ENCODE measurements at regions not wholly inside any gene's neighbourhood (a gene's known extent, or its start where the extent isn't known, plus 50 kb on each side); places are given as distances from the start of the nearest gene placed in this dataset.

GRCh38 chr5:3948838-3949237 lies 353.2 kb downstream of the IRX1 start:
- no peak for TF ChIP-seq CTCF (IDR thresholded peaks at IDR 0.05)
- ChIA-PET CTCF (no interaction called here), POLR2A (no interaction called here)
- DNase-seq (no peak), ATAC-seq (no peak)
- Mint-ChIP-seq H3K36me3 (ENCODE audit: low read depth) (no peaks in the 10 kb centered on the region), H3K27me3 (no peaks in the 10 kb centered on the region), H3K27ac (no peak overlapping the region), H3K9me3 (no peaks in the 10 kb centered on the region), H3K4me1 (ENCODE audit: low read depth) (no peaks in the 10 kb centered on the region), H3K4me3 (no peak overlapping the region)
- intact Hi-C loops (cut with micrococcal nuclease), result no loop called here

- no peaks in the 10 kb centered on the region for H3K36me3 Mint-ChIP-seq (ENCODE audit: low read depth)
- no peaks in the 10 kb centered on the region for H3K9me3 Mint-ChIP-seq
- no peak for DNase-seq
- no peak overlapping the region for H3K4me3 Mint-ChIP-seq
- ChIA-PET POLR2A (no interaction called here), CTCF (no interaction called here)
- intact Hi-C loops (cut with micrococcal nuclease), result no loop called here
- H3K27ac Mint-ChIP-seq, result no peak overlapping the region
- no peak for ATAC-seq
- no peaks in the 10 kb centered on the region for H3K27me3 Mint-ChIP-seq
- no peak for TF ChIP-seq CTCF (IDR thresholded peaks at IDR 0.05)
- no peaks in the 10 kb centered on the region for H3K4me1 Mint-ChIP-seq (ENCODE audit: low read depth)
These were observed 358.6 kb downstream of the IRX1 start for GRCh38 chr5:3954199-3954598.

DNA sequence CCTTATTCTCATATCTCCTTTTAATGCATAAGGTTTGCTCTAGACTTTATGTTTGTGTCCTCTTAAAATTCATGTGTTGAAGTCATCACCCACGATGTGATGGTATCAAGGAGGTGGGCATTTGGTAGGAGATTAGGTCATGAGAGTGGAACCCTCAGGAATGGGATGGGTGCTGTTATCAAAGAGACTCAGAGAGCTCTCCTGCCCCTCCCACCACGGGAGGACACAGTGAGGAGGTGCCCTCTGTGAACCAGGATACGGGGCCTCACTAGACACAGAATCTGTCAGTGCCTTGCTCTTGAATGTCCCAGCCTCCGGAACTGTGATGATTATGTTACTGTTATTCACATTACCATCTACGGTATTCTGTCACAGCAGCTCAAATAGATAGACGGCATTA lies 359.0 kb downstream of the IRX1 start:
- ChIA-PET CTCF (no interaction called here), POLR2A (no interaction called here)
- no peaks in the 10 kb centered on the region for H3K9me3 Mint-ChIP-seq
- H3K4me1 Mint-ChIP-seq (ENCODE audit: low read depth), result no peaks in the 10 kb centered on the region
- ATAC-seq (no peak), DNase-seq (no peak)
- no peaks in the 10 kb centered on the region for H3K27me3 Mint-ChIP-seq
- no peak for TF ChIP-seq CTCF (IDR thresholded peaks at IDR 0.05)
- H3K36me3 Mint-ChIP-seq (ENCODE audit: low read depth), result no peaks in the 10 kb centered on the region
- H3K27ac Mint-ChIP-seq, result no peak overlapping the region
- H3K4me3 Mint-ChIP-seq, result no peak overlapping the region
- intact Hi-C loops (cut with micrococcal nuclease), result no loop called here

- H3K27ac Mint-ChIP-seq, result no peak overlapping the region
- H3K9me3 Mint-ChIP-seq, result no peaks in the 10 kb centered on the region
- intact Hi-C loops (cut with micrococcal nuclease), result no loop called here
- no peaks in the 10 kb centered on the region for H3K27me3 Mint-ChIP-seq
- no peak overlapping the region for H3K4me3 Mint-ChIP-seq
- DNase-seq (no peak), ATAC-seq (no peak)
- ChIA-PET CTCF (no interaction called here), POLR2A (no interaction called here)
- TF ChIP-seq CTCF (IDR thresholded peaks at IDR 0.05), result no peak
- H3K4me1 Mint-ChIP-seq (ENCODE audit: low read depth), result no peaks in the 10 kb centered on the region
- no peaks in the 10 kb centered on the region for H3K36me3 Mint-ChIP-seq (ENCODE audit: low read depth)
These were observed 362.0 kb downstream of the IRX1 start for GRCh38 chr5:3957658-3958057.

GRCh38 chr5:3958389-3958788 lies 362.8 kb downstream of the IRX1 start:
- CTCF ChIA-PET, result no interaction called here
- ATAC-seq, result no peak

More at GRCh38 chr5:3958389-3958788, 362.8 kb downstream of the IRX1 start:
- Mint-ChIP-seq H3K27me3 (no peaks in the 10 kb centered on the region), H3K27ac (no peak overlapping the region), H3K4me1 (ENCODE audit: low read depth) (no peaks in the 10 kb centered on the region), H3K36me3 (ENCODE audit: low read depth) (no peaks in the 10 kb centered on the region), H3K9me3 (peaks cover 1% of the 10 kb centered on the region), H3K4me3 (no peak overlapping the region)
- no peak for DNase-seq
- POLR2A ChIA-PET, result no interaction called here
- intact Hi-C loops (cut with micrococcal nuclease), result no loop called here
- TF ChIP-seq CTCF (IDR thresholded peaks at IDR 0.05), result no peak
